Skeletal muscle satellite cell (primary cell): ENCODE measurements at regions not wholly inside any gene's neighbourhood (a gene's known extent, or its start where the extent isn't known, plus 50 kb on each side); places are given as distances from the start of the nearest gene placed in this dataset. TPM values are rescaled to one million over a fixed set of nuclear protein-coding genes. Genes with fewer than 3 reads are reported as not detected.

ENCODE experiments used
- H3K27me3 ChIP-seq: 2 replicates; pipeline ENCODE4 v1.7.0; 2013; ENCODE audit warnings: low read length; ENCODE audit not compliant: control insufficient read depth, insufficient read depth
- H3K36me3 ChIP-seq: 2 replicates; pipeline ENCODE4 v1.7.0; 2013; ENCODE audit warnings: mild to moderate bottlenecking, control low read depth, low read length; ENCODE audit not compliant: insufficient read depth
- H3K4me1 ChIP-seq: 2 replicates; pipeline ENCODE4 v1.7.0; 2013; ENCODE audit warnings: low read length; ENCODE audit not compliant: control insufficient read depth, insufficient read depth
- H3K4me2 ChIP-seq: 2 replicates; pipeline ENCODE4 v1.7.0; 2013; ENCODE audit warnings: mild to moderate bottlenecking, low read length
- H3K4me3 ChIP-seq: 2 replicates; pipeline ENCODE4 v1.7.0; 2013; ENCODE audit warnings: low read length
- H3K9ac ChIP-seq: 2 replicates; pipeline ENCODE4 v1.7.0; 2013; ENCODE audit warnings: mild to moderate bottlenecking, low read depth, low read length, moderate library complexity
- H3K9me3 ChIP-seq: replicated peaks from 2 replicates; pipeline ENCODE4 v1.7.0; 2013; ENCODE audit warnings: mild to moderate bottlenecking, control low read depth, low read length
- small RNA-seq: library from RNA; depleted of rRNA; stranded (forward); fragments of <200 nt; gene quantifications from one replicate; pipeline ENCODE3, GENCODE V24; 2012

GRCh38 chr10:35700487-35700882, 58.4 kb upstream of the FZD8 start:
- Histone ChIP-seq H3K9ac (no peak overlapping the region), H3K9me3 (no peaks in the 10 kb centered on the region), H3K4me3 (no peak overlapping the region), H3K27me3 (peaks cover 2% of the 10 kb centered on the region), H3K36me3 (no peaks in the 10 kb centered on the region), H3K4me1 (no peaks in the 10 kb centered on the region), H3K4me2 (no peak overlapping the region)

DNA sequence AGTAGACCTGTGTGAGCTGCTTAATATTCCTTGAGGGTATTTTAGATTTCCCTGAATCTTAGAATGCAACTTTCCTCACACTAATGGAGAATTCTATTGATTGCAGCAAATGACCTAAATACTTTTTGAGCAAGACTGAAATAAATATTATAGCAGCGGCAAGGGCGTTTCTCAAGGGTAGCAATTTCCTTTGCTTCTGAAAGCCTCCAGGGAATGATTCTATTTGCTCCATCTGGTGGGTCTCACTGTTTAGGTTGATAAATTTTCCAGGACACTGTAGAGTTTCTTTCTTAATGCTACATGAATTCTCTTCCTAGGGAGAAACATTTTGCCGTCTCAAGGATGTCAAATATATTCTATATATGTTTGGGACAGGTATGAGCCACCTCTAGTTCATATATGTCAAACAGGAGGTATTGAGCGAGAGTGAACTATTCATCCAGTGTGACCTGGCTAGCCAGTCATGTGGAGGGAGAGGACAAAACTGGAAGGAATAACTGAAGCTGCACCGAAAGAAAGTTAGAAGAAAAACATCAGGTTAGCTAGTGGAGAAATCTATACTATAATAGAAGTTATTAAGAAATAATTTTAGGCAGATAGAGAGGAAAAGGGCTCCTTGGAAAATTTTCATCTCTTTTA, 57.9 kb upstream of the FZD8 start:
- Histone ChIP-seq H3K36me3 (no peaks in the 10 kb centered on the region), H3K9ac (no peak overlapping the region), H3K4me2 (no peak overlapping the region), H3K27me3 (peaks cover 2% of the 10 kb centered on the region), H3K4me1 (no peaks in the 10 kb centered on the region), H3K4me3 (no peak overlapping the region), H3K9me3 (no peaks in the 10 kb centered on the region)

DNA sequence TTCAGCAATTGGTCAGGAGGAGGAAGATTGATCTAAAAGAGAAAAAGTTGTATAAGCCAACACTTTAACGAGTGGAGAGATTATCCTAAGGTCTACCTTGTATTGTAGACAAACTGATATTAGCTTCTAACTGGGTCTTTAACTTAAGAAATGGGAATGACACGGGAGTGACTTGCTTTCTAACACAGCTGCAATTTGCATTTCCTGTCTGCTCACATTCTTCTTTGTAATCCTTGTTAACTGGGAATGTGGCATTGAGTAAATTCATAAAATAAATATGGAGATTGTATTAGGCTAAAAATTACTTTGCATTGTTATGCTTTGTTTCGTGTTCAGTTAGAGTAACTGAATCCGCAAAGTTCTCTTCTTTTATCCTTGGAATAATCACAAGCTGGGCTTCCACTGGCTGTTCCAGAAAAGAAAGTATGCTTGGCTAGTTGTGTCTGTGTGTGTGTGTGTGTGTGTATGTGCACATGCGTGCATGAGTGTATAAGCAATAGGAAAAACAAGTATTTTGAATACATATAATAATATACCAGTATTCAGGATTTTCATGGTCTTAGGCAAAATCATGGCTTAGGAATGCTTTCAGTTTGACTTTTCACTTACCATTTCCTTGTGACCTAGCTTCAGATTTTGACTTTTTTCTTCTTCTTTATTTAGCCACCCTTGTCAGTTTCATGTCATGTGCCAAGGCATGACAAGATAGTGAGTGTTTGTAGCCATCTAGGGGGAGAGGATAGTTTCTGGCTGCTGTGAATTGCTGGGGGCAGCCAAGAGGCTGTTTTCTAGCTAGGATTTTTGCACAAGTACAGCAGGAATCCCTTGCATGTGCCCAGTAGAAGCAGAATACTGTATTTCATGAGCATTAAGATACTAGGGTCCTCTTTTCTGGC, 54.5 kb upstream of the FZD8 start:
- peaks cover 14% of the 10 kb centered on the region for H3K27me3 ChIP-seq
- H3K9me3 ChIP-seq, result no peaks in the 10 kb centered on the region
- H3K4me1 ChIP-seq, result no peaks in the 10 kb centered on the region
- no peaks in the 10 kb centered on the region for H3K36me3 ChIP-seq
- no peak overlapping the region for H3K9ac ChIP-seq
- H3K4me3 ChIP-seq, result no peak overlapping the region
- no peak overlapping the region for H3K4me2 ChIP-seq

GRCh38 chr10:35693800-35694199, 51.7 kb upstream of the FZD8 start:
- Histone ChIP-seq H3K36me3 (no peaks in the 10 kb centered on the region), H3K27me3 (peaks cover 27% of the 10 kb centered on the region), H3K9ac (no peak overlapping the region), H3K4me1 (no peaks in the 10 kb centered on the region), H3K4me2 (no peak overlapping the region), H3K4me3 (no peak overlapping the region), H3K9me3 (no peaks in the 10 kb centered on the region)

Small RNA genes in the stretch of these regions (small RNA-seq; reads per million reads assigned to genes)
- gene RF00019, result not detected
- gene RF00561, result not detected
